Astrocyte of the cerebellum (primary cell): ENCODE measurements at regions not wholly inside any gene's neighbourhood (a gene's known extent, or its start where the extent isn't known, plus 50 kb on each side); places are given as distances from the start of the nearest gene placed in this dataset.
"Not testable (repeated sequence)": the region's sequence is repeated elsewhere in the genome, so short reads cannot be mapped to it uniquely, and the experiment has no call there.

Experiments used
- DNase-seq: peaks from one replicate; pipeline ENCODE4 v3.0.0-alpha.2; 2011; ENCODE audit warnings: low read depth
- H3K4me3 ChIP-seq: 2 replicates; pipeline ENCODE4 v1.5.1; 2011; ENCODE audit warnings: mild to moderate bottlenecking, low read depth, low read length, moderate library complexity
- in situ Hi-C: cut with HindIII; loops from 2 replicates; pipeline ENCODE4 v1.10.0; 2017; ENCODE audit warnings: low sequenced_read_pairs
- TF ChIP-seq, protein P1 (sequence below): IDR thresholded peaks from 2 replicates; pipeline ENCODE4 v1.5.1; 2012; ENCODE audit warnings: low read length, low read depth, moderate library complexity, mild to moderate bottlenecking; ENCODE audit errors: missing control alignments

DNA sequence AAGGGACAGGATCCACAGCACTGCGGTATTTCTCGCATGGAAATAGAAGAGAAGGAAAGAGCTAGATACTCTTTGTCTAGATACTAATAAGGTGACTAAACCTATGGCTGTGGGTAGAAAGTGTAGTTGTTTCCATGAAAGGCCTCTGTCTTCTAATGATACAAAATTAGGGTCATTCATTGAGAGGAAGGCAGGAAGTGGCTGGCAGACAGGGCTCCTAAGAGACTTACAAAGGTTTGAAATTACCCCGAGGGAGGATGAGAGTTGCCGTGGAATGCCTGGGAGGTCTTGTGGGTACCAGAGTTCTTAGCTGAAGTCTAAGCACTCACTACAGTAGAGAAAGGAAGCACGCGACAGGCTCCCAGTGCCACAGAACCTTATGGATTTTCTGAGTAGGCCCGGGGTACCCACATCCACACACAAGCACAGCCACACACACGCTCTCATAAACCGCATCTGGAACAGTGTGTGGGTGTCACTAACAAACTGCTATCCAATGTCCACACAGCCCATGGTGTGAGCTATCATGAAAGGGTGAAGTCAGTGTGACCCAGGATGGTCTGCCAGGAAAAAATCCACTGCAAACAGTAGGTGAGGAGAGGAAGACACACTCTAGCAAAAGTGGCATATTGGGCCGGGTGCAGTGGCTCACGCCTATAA is 221.4 kb downstream of the FAM43A start:
- DNase-seq = no peak
- TF ChIP-seq, protein P1, sequence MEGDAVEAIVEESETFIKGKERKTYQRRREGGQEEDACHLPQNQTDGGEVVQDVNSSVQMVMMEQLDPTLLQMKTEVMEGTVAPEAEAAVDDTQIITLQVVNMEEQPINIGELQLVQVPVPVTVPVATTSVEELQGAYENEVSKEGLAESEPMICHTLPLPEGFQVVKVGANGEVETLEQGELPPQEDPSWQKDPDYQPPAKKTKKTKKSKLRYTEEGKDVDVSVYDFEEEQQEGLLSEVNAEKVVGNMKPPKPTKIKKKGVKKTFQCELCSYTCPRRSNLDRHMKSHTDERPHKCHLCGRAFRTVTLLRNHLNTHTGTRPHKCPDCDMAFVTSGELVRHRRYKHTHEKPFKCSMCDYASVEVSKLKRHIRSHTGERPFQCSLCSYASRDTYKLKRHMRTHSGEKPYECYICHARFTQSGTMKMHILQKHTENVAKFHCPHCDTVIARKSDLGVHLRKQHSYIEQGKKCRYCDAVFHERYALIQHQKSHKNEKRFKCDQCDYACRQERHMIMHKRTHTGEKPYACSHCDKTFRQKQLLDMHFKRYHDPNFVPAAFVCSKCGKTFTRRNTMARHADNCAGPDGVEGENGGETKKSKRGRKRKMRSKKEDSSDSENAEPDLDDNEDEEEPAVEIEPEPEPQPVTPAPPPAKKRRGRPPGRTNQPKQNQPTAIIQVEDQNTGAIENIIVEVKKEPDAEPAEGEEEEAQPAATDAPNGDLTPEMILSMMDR = no peak
- in situ Hi-C loops = no loop called here
- H3K4me3 ChIP-seq = no peak overlapping the region

DNA sequence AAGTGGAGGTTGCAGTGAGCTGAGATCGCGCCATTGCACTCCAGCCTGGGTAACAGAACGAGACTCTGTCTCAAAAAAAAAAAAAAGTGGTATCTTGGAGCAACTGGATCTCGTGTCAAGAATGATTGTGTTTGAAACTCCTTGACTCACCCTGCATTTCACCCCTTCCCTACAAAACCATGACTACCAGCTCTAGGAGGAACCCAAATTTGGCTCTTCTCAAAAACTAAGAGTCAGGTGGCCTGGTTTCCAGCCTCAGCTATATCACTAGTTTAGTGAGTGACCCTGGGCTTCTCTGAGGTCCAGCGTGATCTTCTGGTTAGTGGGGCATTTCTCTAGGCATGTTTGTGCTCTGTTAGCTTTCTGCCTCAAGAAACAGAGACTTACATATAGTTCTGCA is 222.1 kb downstream of the FAM43A start:
- no peak overlapping the region for H3K4me3 ChIP-seq
- no peak for DNase-seq
- in situ Hi-C loops = no loop called here
- TF ChIP-seq, protein P1 = no peak

DNA sequence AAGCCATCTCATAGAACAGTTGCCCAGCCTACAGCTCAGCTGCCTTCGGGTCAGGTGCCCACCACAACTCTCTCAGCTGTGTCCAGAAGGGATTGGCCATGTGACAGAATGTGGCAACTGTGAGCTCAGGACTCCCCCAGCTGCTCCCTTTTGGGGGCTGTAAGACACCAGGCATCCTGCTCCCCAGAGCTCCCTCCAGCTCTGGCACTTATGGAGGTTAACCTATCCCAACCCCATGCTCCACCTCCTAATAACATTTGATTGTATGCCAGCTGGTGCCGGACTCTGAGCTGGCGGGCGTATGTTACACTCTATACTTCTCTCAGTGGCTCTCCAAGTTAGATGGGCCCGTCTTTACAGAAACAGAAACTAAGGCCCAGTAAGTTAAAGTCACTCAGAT is 222.8 kb downstream of the FAM43A start:
- TF ChIP-seq, protein P1 = no peak
- in situ Hi-C loops = no loop called here
- no peak overlapping the region for H3K4me3 ChIP-seq
- no peak for DNase-seq

DNA sequence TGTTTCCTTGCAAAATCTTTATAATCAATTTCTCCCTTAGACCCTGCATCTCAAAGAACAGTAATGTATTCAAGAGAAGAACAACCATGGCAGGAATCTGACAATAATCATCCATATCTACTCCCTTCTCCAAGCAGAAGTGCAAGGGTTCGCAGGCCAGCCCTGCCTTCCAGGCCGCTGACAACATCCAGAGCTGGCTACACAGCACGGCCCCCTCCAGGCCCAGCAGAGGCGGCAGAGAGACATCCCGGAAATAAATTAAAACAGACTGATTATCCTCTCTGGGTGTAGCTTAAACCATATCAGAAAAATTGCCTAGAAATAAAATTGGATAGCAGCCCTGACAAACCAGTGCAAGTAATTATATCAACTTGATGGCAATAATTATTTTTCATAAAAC is 223.3 kb downstream of the FAM43A start:
- no peak overlapping the region for H3K4me3 ChIP-seq
- in situ Hi-C loops = no loop called here
- DNase-seq = no peak
- TF ChIP-seq, protein P1 = no peak

DNA sequence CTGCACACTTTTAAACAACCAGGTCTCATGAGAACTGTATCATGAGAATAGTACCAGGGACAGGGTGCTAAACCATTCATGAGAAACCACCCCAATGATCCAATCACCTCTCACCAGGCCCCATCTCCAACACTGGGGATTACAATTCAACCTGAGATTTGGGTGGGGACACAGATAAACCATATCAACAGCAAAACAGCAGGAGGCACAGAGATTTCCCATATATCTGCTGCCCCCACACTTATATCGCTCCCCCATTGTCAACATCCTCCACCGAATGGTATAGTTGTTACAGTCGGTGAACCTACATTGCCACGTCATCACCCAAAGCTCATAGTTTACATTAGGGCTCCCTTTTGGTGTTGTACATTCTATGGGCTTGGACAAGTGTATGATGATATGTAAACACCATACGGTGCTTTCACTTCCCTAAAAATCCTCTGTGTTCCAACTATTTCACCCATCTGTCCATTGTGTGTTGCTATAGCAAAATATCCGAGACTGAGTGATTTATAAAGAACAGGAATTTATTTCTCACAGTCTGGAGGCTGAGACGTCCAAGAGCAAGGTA is 224.8 kb downstream of the FAM43A start:
- in situ Hi-C loops = no loop called here

DNA sequence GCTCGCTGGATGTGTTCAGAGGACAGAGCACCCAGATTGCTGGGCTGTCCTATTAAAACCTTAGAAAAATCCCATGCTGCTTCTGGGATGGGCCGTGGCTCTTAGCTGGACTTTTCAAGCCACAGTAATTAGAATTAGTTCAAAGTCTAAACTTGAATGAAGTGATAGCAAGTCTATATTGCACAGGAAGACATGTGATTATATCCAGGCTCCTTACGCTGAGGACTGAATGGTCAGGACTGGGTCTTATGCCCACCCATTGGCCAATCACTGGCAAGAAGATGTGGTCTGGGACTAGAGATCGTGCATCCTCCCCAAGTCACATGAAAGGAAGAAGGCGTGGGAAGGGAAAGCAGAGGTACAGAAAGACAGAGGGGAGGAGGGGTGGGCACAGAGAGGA is 227.6 kb downstream of the FAM43A start:
- in situ Hi-C loops = no loop called here
- H3K4me3 ChIP-seq = no peak overlapping the region
- TF ChIP-seq, protein P1 = no peak
- DNase-seq = no peak

More for the DNA sequence above, 224.8 kb downstream of the FAM43A start:
- no peak for DNase-seq
- no peak overlapping the region for H3K4me3 ChIP-seq
- TF ChIP-seq, protein P1 = no peak

DNA sequence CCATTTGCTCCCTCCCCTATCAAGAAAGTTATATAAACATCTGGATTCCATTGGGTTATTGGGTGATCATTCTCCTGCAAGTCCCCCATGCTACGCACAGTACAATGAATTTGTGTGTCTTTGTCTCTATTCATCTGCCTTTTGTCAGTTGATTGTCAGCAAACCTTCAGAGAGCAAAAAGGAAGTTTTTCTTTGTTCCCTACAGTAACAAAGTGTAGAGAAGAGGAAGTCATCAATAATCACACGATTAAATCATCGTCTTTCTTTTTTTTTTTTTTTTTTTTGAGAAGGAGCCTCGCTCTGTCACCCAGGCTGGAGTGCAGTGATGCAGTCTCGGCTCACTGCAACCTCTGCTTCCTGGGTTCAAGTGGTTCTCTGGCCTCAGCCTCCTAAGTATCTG is 239.2 kb downstream of the FAM43A start:
- in situ Hi-C loops, DNase-seq: not testable (repeated sequence)

More for the DNA sequence above, 239.2 kb downstream of the FAM43A start:
- not testable (repeated sequence) for H3K4me3 ChIP-seq
